Fibroblast of pulmonary artery (primary cell): ENCODE measurements at regions not wholly inside any gene's neighbourhood (a gene's known extent, or its start where the extent isn't known, plus 50 kb on each side); places are given as distances from the start of the nearest gene placed in this dataset.

ENCODE experiments used
- DNase-seq: peaks from one replicate; pipeline ENCODE4 v3.0.0-alpha.2; 2010; ENCODE audit warnings: low read depth
- H3K4me3 ChIP-seq: replicated peaks from 2 replicates; pipeline ENCODE4 v1.5.1; 2011; ENCODE audit warnings: low read depth, mild to moderate bottlenecking, control low read depth, low read length, moderate library complexity
- CTCF ChIP-seq: IDR thresholded peaks from 2 replicates; pipeline ENCODE4 v1.5.1; 2011; ENCODE audit warnings: mild to moderate bottlenecking, control low read depth, low read length, inconsistent platforms; ENCODE audit errors: missing control alignments

DNA sequence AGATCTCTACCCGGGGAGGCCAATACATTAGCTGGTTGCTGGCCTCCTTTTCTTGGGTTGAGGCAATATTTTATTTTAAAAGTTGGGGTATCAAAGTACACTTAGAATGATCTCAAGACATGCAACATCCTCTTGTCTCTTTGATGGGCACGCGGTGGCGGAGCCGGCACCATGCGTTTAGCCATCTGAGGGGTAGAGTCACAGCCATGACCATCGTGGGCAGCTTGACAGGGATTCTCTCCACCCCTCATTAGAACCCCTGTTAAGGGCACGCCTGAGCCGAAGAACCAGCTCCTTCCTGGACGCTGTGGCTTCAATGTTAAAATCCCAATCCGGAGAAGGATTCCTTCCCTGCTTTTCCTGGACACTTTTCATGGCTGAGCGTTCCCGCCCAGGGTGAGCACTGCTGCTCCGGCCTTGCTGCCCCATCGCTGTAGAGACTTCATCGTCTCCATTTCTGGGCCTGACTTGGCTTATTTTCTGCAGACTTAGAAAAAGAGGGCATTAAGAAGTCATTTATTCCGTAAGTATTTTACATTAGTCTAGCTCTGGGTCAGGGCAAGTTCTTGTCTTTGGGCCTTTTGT lies 142.7 kb upstream of the CDH4 start:
- no peak overlapping the region for H3K4me3 ChIP-seq
- DNase-seq: no peak
- TF ChIP-seq CTCF: no peak

DNA sequence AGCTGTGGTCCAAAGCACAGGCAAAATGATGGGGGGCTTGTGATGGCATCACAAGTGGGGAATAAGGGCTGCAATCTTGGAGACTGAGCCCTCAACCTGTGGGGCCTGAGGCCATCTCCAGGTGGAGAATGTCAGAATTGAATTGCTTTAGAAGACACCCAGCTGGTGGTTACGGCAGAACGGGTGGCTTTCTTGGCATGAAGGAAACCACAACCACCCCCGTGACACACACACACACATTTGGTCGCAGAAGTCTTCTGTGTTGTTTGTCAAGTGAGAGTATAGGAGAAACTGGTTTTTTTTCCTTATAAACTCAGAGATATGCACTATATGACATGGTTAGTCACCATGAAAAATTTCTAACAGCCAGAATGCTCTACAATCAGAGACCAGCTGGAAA lies 139.5 kb upstream of the CDH4 start:
- DNase-seq: no peak
- no peak for TF ChIP-seq CTCF
- no peak overlapping the region for H3K4me3 ChIP-seq

DNA sequence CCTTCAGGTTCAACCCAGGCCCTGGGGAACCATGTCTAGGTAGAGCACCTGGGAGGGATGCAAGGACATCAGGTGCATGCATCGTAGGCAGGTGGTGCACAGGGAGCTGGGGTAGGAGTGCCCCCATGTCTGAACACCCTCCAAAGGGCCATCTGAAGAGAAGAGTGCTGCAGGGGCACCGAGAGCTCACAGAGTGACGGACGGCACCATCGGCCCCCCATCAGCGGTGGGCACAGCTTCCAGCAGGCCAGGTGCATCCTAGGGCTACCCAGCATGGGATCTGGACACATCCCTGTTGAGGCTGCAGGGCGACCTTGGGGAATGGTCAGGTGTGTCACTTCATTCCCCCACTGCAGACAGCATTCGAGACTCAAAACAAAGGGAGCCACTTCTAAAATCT lies 138.3 kb upstream of the CDH4 start:
- TF ChIP-seq CTCF: no peak
- DNase-seq: no peak
- no peak overlapping the region for H3K4me3 ChIP-seq

- DNase-seq: no peak
- H3K4me3 ChIP-seq: no peak overlapping the region
- no peak for TF ChIP-seq CTCF
Observed at GRCh38 chr20:61114493-61115175, 137.4 kb upstream of the CDH4 start.

DNA sequence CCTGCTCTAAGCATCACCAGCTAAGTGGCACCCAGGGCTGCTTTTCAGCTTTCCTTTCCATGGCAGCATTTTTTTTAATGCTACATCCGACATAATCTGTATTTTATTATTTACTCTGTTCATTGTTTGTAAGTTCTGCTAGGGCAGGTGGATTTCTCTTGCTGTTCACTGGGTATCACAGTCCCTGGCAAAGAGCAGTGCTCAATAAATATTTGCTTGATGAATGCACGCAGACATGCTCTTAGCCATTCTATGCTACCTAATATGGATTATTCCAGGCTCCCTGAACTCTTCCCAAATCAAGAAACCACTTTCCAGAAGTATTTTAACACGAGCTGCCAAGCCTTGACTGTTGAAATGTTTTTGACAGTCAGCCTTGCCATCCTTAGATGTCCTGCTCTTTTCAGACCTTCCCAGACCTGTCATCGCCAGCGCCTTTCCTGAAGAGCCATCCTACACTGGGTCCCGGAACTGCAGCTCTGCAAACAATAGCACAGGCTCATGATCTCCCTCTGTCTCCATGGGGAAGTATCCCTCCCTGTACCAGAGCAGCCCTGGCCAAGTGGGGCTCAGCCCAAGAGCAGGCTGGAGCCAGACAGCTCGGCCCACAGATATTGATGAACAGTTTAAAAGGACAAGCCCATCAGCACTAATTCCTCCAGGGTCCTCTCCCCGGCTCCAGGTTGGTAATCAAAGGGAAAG lies 136.5 kb upstream of the CDH4 start:
- DNase-seq: no peak
- no peak for TF ChIP-seq CTCF

DNA sequence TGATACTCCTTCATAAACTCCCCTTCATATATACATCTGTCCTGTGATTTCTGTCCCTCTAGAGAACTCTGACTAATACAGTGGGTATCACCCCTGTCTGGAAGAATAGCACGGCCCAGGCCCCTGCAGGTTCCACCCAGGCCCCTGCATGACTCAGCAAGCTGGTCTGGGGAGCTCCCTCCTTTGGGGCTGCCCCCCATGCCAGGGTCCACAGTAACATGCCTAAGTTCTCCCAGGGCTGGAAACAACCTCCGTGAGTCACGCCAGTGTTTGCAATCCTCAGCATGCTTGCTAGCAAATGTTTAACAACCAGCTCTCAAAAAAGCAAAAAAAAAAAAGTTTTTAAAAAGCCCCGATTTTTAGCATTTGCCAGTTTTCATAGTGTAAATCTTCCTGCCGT lies 134.3 kb upstream of the CDH4 start:
- H3K4me3 ChIP-seq: no peak overlapping the region
- DNase-seq: no peak
- no peak for TF ChIP-seq CTCF

More for the DNA sequence above, 136.5 kb upstream of the CDH4 start:
- no peak overlapping the region for H3K4me3 ChIP-seq
